OCI-LY7 (cell line): ENCODE measurements at regions not wholly inside any gene's neighbourhood (a gene's known extent, or its start where the extent isn't known, plus 50 kb on each side); places are given as distances from the start of the nearest gene placed in this dataset.

Experiments
- CTCF ChIP-seq: fragments of 200-600 bp; sonication (generic); conservative IDR thresholded peaks from 2 replicates; pipeline ENCODE4 v1.5.1; 2014; ENCODE audit warnings: mild to moderate bottlenecking, antibody characterized with exemption, low read length, moderate library complexity, mixed read lengths
- EZH2phosphoT487 ChIP-seq: fragments of 200-600 bp; sonication (generic); IDR thresholded peaks from 2 replicates; pipeline ENCODE4 v1.6.1; 2018; ENCODE audit warnings: low read depth, borderline replicate concordance, mild to moderate bottlenecking, mixed run types, antibody characterized with exemption, low read length, moderate library complexity, mixed read lengths

DNA sequence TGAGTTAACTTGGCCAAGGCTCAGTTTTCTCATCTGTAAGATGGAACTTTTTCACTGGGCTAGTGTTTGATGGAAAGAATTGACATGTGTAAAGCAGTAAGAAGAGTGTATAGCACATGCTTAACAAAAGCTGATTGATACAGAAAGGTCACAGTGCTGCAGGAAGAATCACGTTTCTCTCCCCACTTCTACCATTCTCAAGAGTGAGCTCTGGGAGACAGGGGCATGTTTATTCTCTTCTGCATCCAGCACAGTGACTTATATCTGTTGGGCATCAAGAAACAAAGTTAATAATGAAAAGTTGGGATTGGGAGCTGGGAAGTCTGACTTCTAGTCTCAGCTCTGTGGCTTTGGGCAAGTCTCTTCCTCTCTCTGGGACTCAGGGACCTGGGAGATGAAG, 55.3 kb downstream of the IRX3 start:
- TF ChIP-seq CTCF (no peak), EZH2phosphoT487 (no peak)
